ENCODE measurements at regions not wholly inside any gene's neighbourhood (a gene's known extent, or its start where the extent isn't known, plus 50 kb on each side); places are given as distances from the start of the nearest gene placed in this dataset.

DNA sequence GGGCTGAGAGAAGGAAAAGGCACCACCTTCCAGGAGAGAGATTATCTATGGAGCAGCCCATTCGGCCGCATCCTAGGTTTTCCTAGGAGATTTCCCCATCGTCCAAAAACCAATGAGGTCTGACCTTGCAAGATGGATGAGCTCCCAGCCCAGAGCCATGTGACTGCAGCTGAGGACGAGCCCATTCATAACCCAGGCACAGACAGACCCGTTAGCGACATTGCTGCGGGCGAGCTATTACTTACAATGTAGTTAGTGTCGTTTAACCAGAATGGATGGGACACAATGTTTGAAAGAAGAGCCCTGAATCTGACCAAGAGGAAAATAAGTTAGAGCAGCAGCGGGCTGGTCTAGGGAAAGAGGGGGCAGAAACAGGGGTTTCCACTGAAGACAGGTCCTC is 395.9 kb upstream of the CADM1 start:
- no peak for DNase-seq

GRCh38 chr11:115897707-115898106 is 393.5 kb upstream of the CADM1 start:
- no peak for DNase-seq

- DNase-seq, result no peak
Observed at GRCh38 chr11:115896084-115896483, 391.9 kb upstream of the CADM1 start.

DNA sequence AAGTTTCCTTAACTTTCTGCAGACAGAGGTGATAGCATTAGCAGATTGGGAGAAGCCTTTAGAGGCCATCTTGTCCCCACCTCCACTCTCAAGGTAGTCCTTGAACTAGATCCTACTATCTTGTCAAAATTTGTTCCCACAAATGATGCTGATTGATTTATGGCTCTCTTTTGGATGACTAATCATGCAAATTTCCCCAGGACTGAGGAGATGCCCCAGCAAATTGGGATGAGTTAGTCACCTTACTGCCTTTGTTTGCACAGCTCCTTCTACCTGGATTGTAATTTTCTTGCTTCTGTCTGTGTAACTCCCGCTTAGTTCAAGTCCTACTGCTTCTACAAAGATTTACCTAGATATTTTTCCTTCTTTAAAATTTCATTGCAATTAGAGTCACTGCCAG is 391.4 kb upstream of the CADM1 start:
- DNase-seq, result no peak

DNA sequence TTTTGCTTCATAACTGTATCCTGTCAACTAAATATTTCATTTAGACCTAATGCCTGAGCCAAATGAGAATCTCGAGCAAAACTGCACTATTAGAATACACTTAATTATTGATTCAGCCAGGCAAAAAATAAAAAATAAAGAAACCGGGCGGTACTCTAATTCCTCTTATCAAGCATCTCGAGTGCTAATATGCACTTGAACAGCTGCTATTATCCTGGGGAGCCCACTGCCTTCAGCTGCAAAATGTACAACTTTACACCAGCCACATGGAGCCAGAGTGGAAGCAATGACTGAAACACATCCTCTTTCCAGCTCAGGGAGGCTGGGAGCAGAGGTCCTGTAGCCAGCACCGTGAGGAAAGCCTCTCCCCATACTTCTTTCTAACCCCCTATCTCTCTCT is 390.0 kb upstream of the CADM1 start:
- no peak for DNase-seq

- DNase-seq, result no peak
Observed at GRCh38 chr11:115893461-115894099, 389.4 kb upstream of the CADM1 start.

- no peak for DNase-seq
Observed at GRCh38 chr11:115892016-115892415, 387.8 kb upstream of the CADM1 start.

DNA sequence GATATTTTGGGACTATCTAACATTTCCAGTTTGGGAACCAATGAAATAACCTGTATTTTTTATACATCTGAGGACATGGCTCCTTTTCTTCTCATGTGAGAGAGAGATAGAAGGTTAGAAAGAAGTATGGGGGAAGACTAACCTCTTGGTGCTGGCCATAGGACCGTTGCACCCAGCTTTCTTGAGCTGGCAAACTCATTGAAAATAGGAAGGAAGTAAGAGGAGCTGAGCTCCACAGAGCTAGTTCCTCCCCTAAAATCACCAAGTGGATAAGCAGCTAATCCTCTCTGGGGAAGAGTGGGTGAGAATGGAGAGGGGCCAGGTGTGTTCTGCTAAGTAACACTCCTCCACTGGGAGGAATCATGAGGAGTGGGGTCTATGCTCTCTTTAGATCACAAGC is 387.4 kb upstream of the CADM1 start:
- DNase-seq, result no peak

GRCh38 chr11:115890500-115890899 is 386.3 kb upstream of the CADM1 start:
- DNase-seq, result no peak

- DNase-seq, result no peak
Observed at GRCh38 chr11:115889712-115890111, 385.5 kb upstream of the CADM1 start.

- no peak for DNase-seq
Observed at GRCh38 chr11:115887727-115888126, 383.5 kb upstream of the CADM1 start.

GRCh38 chr11:115887316-115887715 is 383.1 kb upstream of the CADM1 start:
- DNase-seq, result no peak

DNA sequence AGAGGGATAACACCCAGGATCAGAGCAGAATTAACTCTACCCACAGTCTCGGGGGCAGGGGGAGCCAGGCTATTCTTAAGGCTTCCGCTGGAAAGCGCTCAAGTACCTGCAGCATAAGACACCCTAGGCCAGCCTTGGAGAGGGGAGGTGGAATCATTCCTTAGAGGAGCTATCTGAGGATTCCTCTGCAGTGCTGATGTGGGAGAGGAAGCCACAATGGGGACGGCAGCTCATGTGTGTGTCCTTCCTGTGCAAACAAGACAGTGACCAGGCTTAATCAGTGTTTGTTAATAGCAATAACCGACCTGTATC is 382.2 kb upstream of the CADM1 start:
- no peak for DNase-seq

GRCh38 chr11:115885535-115886421 is 381.6 kb upstream of the CADM1 start:
- no peak for DNase-seq

GRCh38 chr11:115884800-115885534 is 380.8 kb upstream of the CADM1 start:
- DNase-seq, result no peak

- no peak for DNase-seq
Observed at GRCh38 chr11:115874843-115875242, 370.6 kb upstream of the CADM1 start.

- DNase-seq, result peak; percentile 23
Observed at GRCh38 chr11:115873813-115874212, 369.6 kb upstream of the CADM1 start.

DNA sequence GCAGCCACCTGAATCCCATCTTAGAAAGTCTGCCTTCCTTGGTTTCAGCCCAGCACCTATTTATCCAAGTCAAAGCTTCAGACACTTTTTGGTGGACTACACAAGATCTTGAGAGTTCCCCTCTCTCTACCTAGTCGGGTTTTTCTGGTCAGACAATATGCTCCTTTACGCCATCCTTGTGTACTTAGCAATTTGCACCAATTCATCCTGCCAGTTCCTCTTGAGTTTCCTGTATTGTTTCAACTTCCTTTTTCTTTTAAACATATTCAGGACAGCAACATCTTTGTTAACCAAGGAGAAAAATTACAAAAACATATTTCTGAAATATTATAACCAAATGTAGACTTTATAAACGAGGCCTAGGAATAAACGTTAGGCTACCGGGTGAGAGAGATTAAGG is 368.2 kb upstream of the CADM1 start:
- no peak for DNase-seq

DNA sequence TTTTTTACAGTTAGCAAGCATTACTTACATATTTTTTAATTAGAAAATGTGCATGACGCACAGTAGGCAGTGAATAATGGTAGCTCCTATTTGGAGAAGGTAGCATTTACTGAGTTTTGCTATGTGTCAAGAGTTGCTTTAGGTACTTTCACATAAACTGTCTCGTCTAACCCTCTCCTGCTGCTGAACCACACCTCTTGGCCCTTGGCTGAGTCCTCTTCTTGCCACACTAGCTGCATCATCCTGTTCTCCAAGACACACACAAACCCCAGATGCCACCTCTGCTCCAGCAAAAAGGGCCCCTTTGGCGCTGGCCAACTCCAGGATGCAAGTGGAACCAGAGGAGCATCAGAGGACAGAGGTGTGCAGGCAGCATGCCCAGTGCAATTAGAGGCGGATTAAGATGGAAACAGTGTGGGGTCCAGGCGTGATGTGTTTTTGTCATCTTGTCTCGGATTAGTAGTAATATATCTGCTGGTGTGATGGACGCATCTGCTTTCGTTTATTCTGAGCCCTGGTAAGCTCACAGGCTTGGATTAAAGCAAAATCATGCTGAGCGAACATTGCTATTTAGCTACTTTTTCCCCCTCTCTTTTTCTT is 367.0 kb upstream of the CADM1 start:
- no peak for DNase-seq

- peak; percentile 38 for DNase-seq
Observed at GRCh38 chr11:115869780-115870431, 365.7 kb upstream of the CADM1 start.

GRCh38 chr11:115869131-115869530 is 364.9 kb upstream of the CADM1 start:
- no peak for DNase-seq

- DNase-seq, result no peak
Observed at GRCh38 chr11:115860246-115860645, 356.0 kb upstream of the CADM1 start.
